Fibroblast of lung (primary cell): ENCODE measurements at regions not wholly inside any gene's neighbourhood (a gene's known extent, or its start where the extent isn't known, plus 50 kb on each side); places are given as distances from the start of the nearest gene placed in this dataset.

ENCODE experiments used
- DNase-seq, 2 donors: peaks; one replicate each; pipeline versions ENCODE4 v3.0.0 to v3.0.0-alpha.2; 2010; ENCODE audit warnings: low read depth in 2 of 2
- H2AFZ ChIP-seq: 2 replicates; pipeline ENCODE4 v1.5.1; 2012; ENCODE audit warnings: low read length, control low read depth, inconsistent platforms
- H3K27ac ChIP-seq: 2 replicates; pipeline ENCODE4 v1.5.1; 2011; ENCODE audit warnings: low read length, control low read depth; ENCODE audit not compliant: insufficient read depth
- H3K27me3 ChIP-seq: 2 replicates; pipeline ENCODE4 v1.5.1; 2011; ENCODE audit warnings: mild to moderate bottlenecking, low read length; ENCODE audit not compliant: control insufficient read depth, insufficient read depth
- H3K36me3 ChIP-seq: 2 replicates; pipeline ENCODE4 v1.5.1; 2011; ENCODE audit warnings: low read length; ENCODE audit not compliant: control insufficient read depth, insufficient read depth
- H3K4me1 ChIP-seq: 2 replicates; pipeline ENCODE4 v1.5.1; 2011; ENCODE audit warnings: low read length; ENCODE audit not compliant: control insufficient read depth, insufficient read depth; ENCODE audit errors: extremely low read depth
- H3K4me2 ChIP-seq: 2 replicates; pipeline ENCODE4 v1.5.1; 2011; ENCODE audit warnings: low read length, control low read depth; ENCODE audit not compliant: insufficient read depth; ENCODE audit errors: extremely low read depth
- H3K4me3 ChIP-seq, 4 experiments: fragments of 200-600 bp in 1 of 4; sonication (generic) in 1 of 4; replicated peaks in 1 of 4; 2 replicates each; pipeline ENCODE4 v1.5.1; 2011 to 2016; ENCODE audit warnings: low read length in 4 of 4, low read depth in 3 of 4, mild to moderate bottlenecking in 3 of 4, control low read depth in 2 of 4, inconsistent platforms in 1 of 4, mixed read lengths in 1 of 4; ENCODE audit not compliant: insufficient read depth in 1 of 4; ENCODE audit errors: control extremely low read depth in 1 of 4
- H3K79me2 ChIP-seq: 2 replicates; pipeline ENCODE4 v1.5.1; 2012; ENCODE audit warnings: mild to moderate bottlenecking, low read length, inconsistent platforms; ENCODE audit not compliant: control insufficient read depth, insufficient read depth
- H3K9ac ChIP-seq: 2 replicates; pipeline ENCODE4 v1.5.1; 2011; ENCODE audit warnings: mild to moderate bottlenecking, low read length, control low read depth; ENCODE audit not compliant: insufficient read depth
- H3K9me3 ChIP-seq: 2 replicates; pipeline ENCODE4 v1.5.1; 2012; ENCODE audit warnings: low read depth, low read length; ENCODE audit not compliant: control insufficient read depth, insufficient read depth
- H4K20me1 ChIP-seq: 2 replicates; pipeline ENCODE4 v1.5.1; 2011; ENCODE audit warnings: low read length; ENCODE audit not compliant: control insufficient read depth, insufficient read depth; ENCODE audit errors: extremely low read depth
- EZH2 ChIP-seq: IDR thresholded peaks from 2 replicates; pipeline ENCODE4 v1.5.1; 2012; ENCODE audit warnings: low read length, control low read depth, mild to moderate bottlenecking; ENCODE audit errors: missing control alignments
- TF ChIP-seq, protein P1 (sequence below), 2 donors: IDR thresholded peaks in 1 of 2; conservative IDR thresholded peaks in 1 of 2; 1 replicate in 1 of 2; 2 replicates in 1 of 2; pipeline ENCODE4 v1.5.1; 2011 to 2012; ENCODE audit warnings: low read length in 2 of 2, control low read depth in 1 of 2, inconsistent platforms in 1 of 2, low read depth in 1 of 2, mild to moderate bottlenecking in 1 of 2

DNA sequence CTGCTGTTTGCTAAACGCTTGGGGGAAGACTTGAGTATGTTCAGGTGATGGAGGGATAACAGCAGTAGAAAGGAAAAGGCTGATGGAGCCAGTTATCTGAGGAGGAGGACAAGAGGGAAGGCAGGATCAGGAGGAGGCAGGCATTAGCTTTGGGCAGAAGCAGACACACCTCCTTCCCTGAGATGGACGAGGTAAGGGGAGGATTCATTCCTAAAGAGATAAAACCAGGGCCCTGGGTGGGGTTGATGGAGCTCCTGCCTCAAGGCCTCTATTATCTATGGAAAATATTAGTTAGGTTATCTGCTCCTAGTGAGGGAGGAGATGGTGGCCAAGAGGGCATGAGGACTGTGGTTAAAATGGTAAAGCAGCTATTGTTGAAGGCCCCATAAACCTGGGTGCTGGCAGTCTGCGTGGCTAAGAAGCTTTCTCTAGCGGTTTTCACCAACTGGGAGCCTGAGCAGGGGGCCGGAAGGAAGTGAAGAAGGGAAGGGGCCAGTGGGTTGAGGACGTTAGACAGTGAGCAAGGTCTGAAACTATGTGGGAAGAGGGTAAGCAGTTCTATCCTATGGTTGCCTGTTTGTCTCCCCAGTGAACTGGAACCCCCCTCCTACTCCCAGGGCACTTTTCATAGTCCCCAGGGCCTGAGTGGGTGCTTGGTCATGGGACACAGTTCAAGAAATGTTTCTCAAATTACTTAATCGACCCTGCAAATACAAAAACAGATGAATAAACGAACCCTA lies 56.6 kb upstream of the HK2 start:
- H3K9ac ChIP-seq: no peak overlapping the region
- H3K27me3 ChIP-seq: no peaks in the 10 kb centered on the region
- H3K27ac ChIP-seq: no peak overlapping the region
- H3K4me3 ChIP-seq: no peak overlapping the region
- H3K79me2 ChIP-seq: no peaks in the 10 kb centered on the region
- no peaks in the 10 kb centered on the region for H3K9me3 ChIP-seq
- TF ChIP-seq EZH2: no peak
- TF ChIP-seq, protein P1, sequence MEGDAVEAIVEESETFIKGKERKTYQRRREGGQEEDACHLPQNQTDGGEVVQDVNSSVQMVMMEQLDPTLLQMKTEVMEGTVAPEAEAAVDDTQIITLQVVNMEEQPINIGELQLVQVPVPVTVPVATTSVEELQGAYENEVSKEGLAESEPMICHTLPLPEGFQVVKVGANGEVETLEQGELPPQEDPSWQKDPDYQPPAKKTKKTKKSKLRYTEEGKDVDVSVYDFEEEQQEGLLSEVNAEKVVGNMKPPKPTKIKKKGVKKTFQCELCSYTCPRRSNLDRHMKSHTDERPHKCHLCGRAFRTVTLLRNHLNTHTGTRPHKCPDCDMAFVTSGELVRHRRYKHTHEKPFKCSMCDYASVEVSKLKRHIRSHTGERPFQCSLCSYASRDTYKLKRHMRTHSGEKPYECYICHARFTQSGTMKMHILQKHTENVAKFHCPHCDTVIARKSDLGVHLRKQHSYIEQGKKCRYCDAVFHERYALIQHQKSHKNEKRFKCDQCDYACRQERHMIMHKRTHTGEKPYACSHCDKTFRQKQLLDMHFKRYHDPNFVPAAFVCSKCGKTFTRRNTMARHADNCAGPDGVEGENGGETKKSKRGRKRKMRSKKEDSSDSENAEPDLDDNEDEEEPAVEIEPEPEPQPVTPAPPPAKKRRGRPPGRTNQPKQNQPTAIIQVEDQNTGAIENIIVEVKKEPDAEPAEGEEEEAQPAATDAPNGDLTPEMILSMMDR (conservative IDR thresholded peaks at IDR 0.05 in 1 of 2, IDR thresholded peaks at IDR 0.05 in 1 of 2; ENCODE audit: low read depth in 1 of 2, low read length in 2 of 2): no peak
- H3K4me2 ChIP-seq: no peak overlapping the region
- no peak overlapping the region for H2AFZ ChIP-seq
- no peaks in the 10 kb centered on the region for H3K36me3 ChIP-seq
- DNase-seq: no peak
- H4K20me1 ChIP-seq: no peaks in the 10 kb centered on the region
- H3K4me1 ChIP-seq: no peaks in the 10 kb centered on the region

DNA sequence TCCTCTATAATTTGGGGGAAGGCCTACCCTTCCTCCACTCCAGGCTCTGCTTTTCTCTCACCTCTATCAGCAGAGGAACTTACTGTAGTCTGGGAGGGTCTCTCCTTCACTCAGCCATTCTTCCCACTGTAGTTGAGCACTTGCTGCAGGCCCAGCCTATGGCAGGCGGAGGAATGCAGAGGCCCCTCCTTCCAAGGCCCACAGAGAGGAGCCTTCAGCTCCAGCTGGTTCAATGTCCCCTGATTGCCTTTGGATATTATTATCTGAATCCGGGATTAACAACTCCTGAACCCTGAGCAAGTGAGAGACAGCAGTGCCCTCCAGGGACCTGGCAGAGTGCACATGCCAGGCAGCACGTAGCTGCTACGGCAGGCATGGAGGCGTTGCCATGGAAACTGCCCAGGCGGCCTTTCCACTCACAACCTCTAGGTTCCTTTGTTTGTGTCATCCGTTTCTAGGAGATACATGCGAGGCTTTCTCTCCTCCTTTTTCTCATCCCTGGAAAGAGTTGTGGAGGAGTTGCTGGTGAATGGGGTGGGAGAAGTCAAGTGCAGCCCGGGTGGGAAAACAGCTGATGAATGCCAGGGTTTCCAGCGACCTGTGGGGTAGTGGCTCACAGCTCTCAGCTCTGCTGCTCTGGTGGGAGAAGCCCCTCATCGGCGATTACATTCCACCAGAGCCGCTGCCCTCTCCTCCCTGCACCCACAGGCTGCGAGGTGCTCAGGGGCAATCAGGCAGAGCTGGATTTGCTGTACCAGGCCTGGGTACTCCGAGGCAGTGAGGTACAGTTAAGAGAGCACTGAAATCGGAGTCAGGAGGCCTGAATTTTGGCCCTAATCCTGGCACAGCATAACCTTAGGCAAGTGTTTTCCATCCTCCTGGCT lies 55.3 kb upstream of the HK2 start:
- no peak overlapping the region for H3K4me3 ChIP-seq
- H3K79me2 ChIP-seq: no peaks in the 10 kb centered on the region
- no peaks in the 10 kb centered on the region for H4K20me1 ChIP-seq
- no peak overlapping the region for H3K9ac ChIP-seq
- peaks cover 2% of the 10 kb centered on the region for H3K27me3 ChIP-seq
- H3K4me2 ChIP-seq: no peak overlapping the region
- H2AFZ ChIP-seq: no peak overlapping the region
- TF ChIP-seq EZH2: no peak
- TF ChIP-seq, protein P1 (conservative IDR thresholded peaks at IDR 0.05 in 1 of 2, IDR thresholded peaks at IDR 0.05 in 1 of 2; ENCODE audit: low read depth in 1 of 2, low read length in 2 of 2): no peak
- no peak overlapping the region for H3K27ac ChIP-seq
- no peaks in the 10 kb centered on the region for H3K36me3 ChIP-seq
- no peaks in the 10 kb centered on the region for H3K4me1 ChIP-seq
- DNase-seq: no peak
- H3K9me3 ChIP-seq: no peaks in the 10 kb centered on the region

DNA sequence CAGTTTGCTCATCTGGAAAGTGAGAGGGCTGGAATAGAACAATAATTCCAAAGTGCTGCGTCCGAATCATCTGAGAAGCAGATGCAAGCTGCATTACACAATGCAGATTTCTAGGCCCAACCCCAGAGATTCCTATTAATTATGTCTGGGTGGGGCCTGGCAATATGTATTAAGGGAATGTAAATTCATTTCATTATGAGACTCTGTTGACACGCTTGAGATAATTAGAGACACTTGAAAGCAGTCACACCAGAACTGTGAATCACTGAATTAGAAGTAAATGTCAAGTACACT lies 54.7 kb upstream of the HK2 start:
- Histone ChIP-seq H4K20me1 (no peaks in the 10 kb centered on the region), H3K27me3 (peaks cover 2% of the 10 kb centered on the region), H2AFZ (no peak overlapping the region), H3K36me3 (no peaks in the 10 kb centered on the region), H3K9me3 (no peaks in the 10 kb centered on the region), H3K79me2 (no peaks in the 10 kb centered on the region), H3K4me3 (no peak overlapping the region), H3K4me2 (no peak overlapping the region), H3K27ac (no peak overlapping the region), H3K4me1 (no peaks in the 10 kb centered on the region), H3K9ac (no peak overlapping the region)
- TF ChIP-seq, protein P1 (conservative IDR thresholded peaks at IDR 0.05 in 1 of 2, IDR thresholded peaks at IDR 0.05 in 1 of 2; ENCODE audit: low read depth in 1 of 2, low read length in 2 of 2): no peak
- DNase-seq: no peak
